ENCODE measurements at regions not wholly inside any gene's neighbourhood (a gene's known extent, or its start where the extent isn't known, plus 50 kb on each side); places are given as distances from the start of the nearest gene placed in this dataset.

GRCh38 chr3:194067949-194068362 lies 68.0 kb upstream of the HES1 start:
- TF ChIP-seq, protein P1, sequence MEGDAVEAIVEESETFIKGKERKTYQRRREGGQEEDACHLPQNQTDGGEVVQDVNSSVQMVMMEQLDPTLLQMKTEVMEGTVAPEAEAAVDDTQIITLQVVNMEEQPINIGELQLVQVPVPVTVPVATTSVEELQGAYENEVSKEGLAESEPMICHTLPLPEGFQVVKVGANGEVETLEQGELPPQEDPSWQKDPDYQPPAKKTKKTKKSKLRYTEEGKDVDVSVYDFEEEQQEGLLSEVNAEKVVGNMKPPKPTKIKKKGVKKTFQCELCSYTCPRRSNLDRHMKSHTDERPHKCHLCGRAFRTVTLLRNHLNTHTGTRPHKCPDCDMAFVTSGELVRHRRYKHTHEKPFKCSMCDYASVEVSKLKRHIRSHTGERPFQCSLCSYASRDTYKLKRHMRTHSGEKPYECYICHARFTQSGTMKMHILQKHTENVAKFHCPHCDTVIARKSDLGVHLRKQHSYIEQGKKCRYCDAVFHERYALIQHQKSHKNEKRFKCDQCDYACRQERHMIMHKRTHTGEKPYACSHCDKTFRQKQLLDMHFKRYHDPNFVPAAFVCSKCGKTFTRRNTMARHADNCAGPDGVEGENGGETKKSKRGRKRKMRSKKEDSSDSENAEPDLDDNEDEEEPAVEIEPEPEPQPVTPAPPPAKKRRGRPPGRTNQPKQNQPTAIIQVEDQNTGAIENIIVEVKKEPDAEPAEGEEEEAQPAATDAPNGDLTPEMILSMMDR (IDR thresholded peaks at IDR 0.05), result no peak
- TF ChIP-seq EP300 (IDR thresholded peaks at IDR 0.05), result no peak
